GM21529 (cell line): ENCODE measurements at regions not wholly inside any gene's neighbourhood (a gene's known extent, or its start where the extent isn't known, plus 50 kb on each side); places are given as distances from the start of the nearest gene placed in this dataset.

Experiments used
- ATAC-seq: cut with Tn5 transposase; IDR thresholded peaks from one replicate; pipeline ENCODE4 v1.9.1; 2021; ENCODE audit not compliant: unreplicated experiment

- no peak for ATAC-seq
These were observed 234.8 kb downstream of the AUH start for GRCh38 chr9:91126761-91127445.

- no peak for ATAC-seq
These were observed 234.1 kb downstream of the AUH start for GRCh38 chr9:91127653-91128052.

GRCh38 chr9:91130796-91131318 lies 230.9 kb downstream of the AUH start:
- ATAC-seq, result no peak

- no peak for ATAC-seq
These were observed 230.3 kb downstream of the AUH start for GRCh38 chr9:91131433-91131839.

- no peak for ATAC-seq
These were observed 229.1 kb downstream of the AUH start for GRCh38 chr9:91132576-91133073.

- ATAC-seq, result no peak
These were observed 227.1 kb downstream of the AUH start for GRCh38 chr9:91134608-91135007.

- ATAC-seq, result no peak
These were observed 224.3 kb downstream of the AUH start for GRCh38 chr9:91137391-91137790.

- no peak for ATAC-seq
These were observed 223.0 kb downstream of the AUH start for GRCh38 chr9:91138760-91139159.

- no peak for ATAC-seq
These were observed 220.2 kb downstream of the AUH start for GRCh38 chr9:91141407-91141965.

GRCh38 chr9:91143162-91143561 lies 218.6 kb downstream of the AUH start:
- ATAC-seq, result no peak

- ATAC-seq, result no peak
These were observed 218.1 kb downstream of the AUH start for GRCh38 chr9:91143642-91144041.

GRCh38 chr9:91144769-91145168 lies 216.9 kb downstream of the AUH start:
- ATAC-seq, result no peak

- no peak for ATAC-seq
These were observed 216.2 kb downstream of the AUH start for GRCh38 chr9:91145496-91145895.

- ATAC-seq, result no peak
These were observed 215.2 kb downstream of the AUH start for GRCh38 chr9:91146391-91147019.

GRCh38 chr9:91147079-91147708 lies 214.5 kb downstream of the AUH start:
- no peak for ATAC-seq

GRCh38 chr9:91148306-91148705 lies 213.4 kb downstream of the AUH start:
- no peak for ATAC-seq

GRCh38 chr9:91150273-91150997 lies 211.3 kb downstream of the AUH start:
- no peak for ATAC-seq

- peak; percentile 74 for ATAC-seq
These were observed 210.6 kb downstream of the AUH start for GRCh38 chr9:91150998-91151717.

GRCh38 chr9:91151718-91152095 lies 210.0 kb downstream of the AUH start:
- ATAC-seq, result no peak

- no peak for ATAC-seq
These were observed 207.0 kb downstream of the AUH start for GRCh38 chr9:91154686-91155085.
